ENCODE measurements at regions not wholly inside any gene's neighbourhood (a gene's known extent, or its start where the extent isn't known, plus 50 kb on each side); places are given as distances from the start of the nearest gene placed in this dataset.

DNA sequence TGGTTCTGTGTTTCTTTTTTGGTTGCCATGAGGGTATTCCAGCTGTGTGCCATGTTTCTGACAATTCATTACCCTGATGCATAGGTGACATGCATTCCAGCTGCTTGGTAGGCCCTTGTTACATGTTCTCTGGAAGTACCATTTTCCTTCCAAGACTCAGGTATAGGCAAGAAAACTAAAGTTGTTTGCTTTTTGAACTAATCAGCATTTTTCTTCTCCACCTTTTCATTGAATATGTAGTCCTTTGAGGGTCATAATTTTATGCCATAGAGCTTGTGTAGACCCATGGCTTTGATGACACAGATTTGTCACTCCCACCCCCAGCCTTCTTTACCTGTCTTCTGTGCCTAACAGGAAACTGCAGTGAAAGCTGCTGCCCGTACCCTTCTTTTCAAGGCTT is 339.2 kb downstream of the MED10 start:
- H3K9me3 ChIP-seq (ENCODE audit: low read depth, low read length) = no peaks in the 10 kb centered on the region
- no peaks in the 10 kb centered on the region for H4K20me1 ChIP-seq (ENCODE audit: insufficient read depth, low read length)
- H3K27ac ChIP-seq (ENCODE audit: low read depth, low read length) = no peak overlapping the region
- no peaks in the 10 kb centered on the region for H3K79me2 ChIP-seq (ENCODE audit: insufficient read depth, low read length)
- H3K27me3 ChIP-seq (ENCODE audit: insufficient read depth, low read length) = no peaks in the 10 kb centered on the region
- H3K4me1 ChIP-seq (ENCODE audit: insufficient read depth, low read length) = no peaks in the 10 kb centered on the region
- H2AFZ ChIP-seq (ENCODE audit: low read length) = no peak overlapping the region
- no peak for DNase-seq (ENCODE audit: insufficient read length, low spot score, missing footprints)
- no peak for TF ChIP-seq CTCF (IDR thresholded peaks at IDR 0.05; ENCODE audit: extremely low read depth, low read depth, low read length)
- no peak overlapping the region for H3K4me3 ChIP-seq (ENCODE audit: insufficient read depth, low read length)
- H3K4me2 ChIP-seq (ENCODE audit: insufficient read depth, low read length) = no peak overlapping the region
- no peaks in the 10 kb centered on the region for H3K36me3 ChIP-seq (ENCODE audit: insufficient read depth, low read length)

- no peak for TF ChIP-seq CTCF (IDR thresholded peaks at IDR 0.05; ENCODE audit: extremely low read depth, low read depth, low read length)
- Histone ChIP-seq H3K79me2 (ENCODE audit: insufficient read depth, low read length) (no peaks in the 10 kb centered on the region), H3K9me3 (ENCODE audit: low read depth, low read length) (no peaks in the 10 kb centered on the region), H3K27me3 (ENCODE audit: insufficient read depth, low read length) (no peaks in the 10 kb centered on the region), H3K27ac (ENCODE audit: low read depth, low read length) (no peak overlapping the region), H3K4me2 (ENCODE audit: insufficient read depth, low read length) (no peak overlapping the region), H3K36me3 (ENCODE audit: insufficient read depth, low read length) (no peaks in the 10 kb centered on the region), H3K4me3 (ENCODE audit: insufficient read depth, low read length) (no peak overlapping the region), H4K20me1 (ENCODE audit: insufficient read depth, low read length) (no peaks in the 10 kb centered on the region), H3K4me1 (ENCODE audit: insufficient read depth, low read length) (no peaks in the 10 kb centered on the region), H2AFZ (ENCODE audit: low read length) (no peak overlapping the region)
- DNase-seq (ENCODE audit: insufficient read length, low spot score, missing footprints) = no peak
Observed at GRCh38 chr5:6036006-6036405, 342.3 kb downstream of the MED10 start.

GRCh38 chr5:6029811-6030271 is 348.5 kb downstream of the MED10 start:
- Histone ChIP-seq H3K4me1 (ENCODE audit: insufficient read depth, low read length) (no peaks in the 10 kb centered on the region), H3K27ac (ENCODE audit: low read depth, low read length) (no peak overlapping the region), H3K9me3 (ENCODE audit: low read depth, low read length) (no peaks in the 10 kb centered on the region), H3K4me3 (ENCODE audit: insufficient read depth, low read length) (no peak overlapping the region), H3K27me3 (ENCODE audit: insufficient read depth, low read length) (no peaks in the 10 kb centered on the region), H3K79me2 (ENCODE audit: insufficient read depth, low read length) (no peaks in the 10 kb centered on the region), H2AFZ (ENCODE audit: low read length) (no peak overlapping the region), H3K36me3 (ENCODE audit: insufficient read depth, low read length) (no peaks in the 10 kb centered on the region), H4K20me1 (ENCODE audit: insufficient read depth, low read length) (no peaks in the 10 kb centered on the region), H3K4me2 (ENCODE audit: insufficient read depth, low read length) (no peak overlapping the region)
- no peak for DNase-seq (ENCODE audit: insufficient read length, low spot score, missing footprints)
- TF ChIP-seq CTCF (IDR thresholded peaks at IDR 0.05; ENCODE audit: extremely low read depth, low read depth, low read length) = no peak

- Histone ChIP-seq H4K20me1 (ENCODE audit: insufficient read depth, low read length) (no peaks in the 10 kb centered on the region), H3K9me3 (ENCODE audit: low read depth, low read length) (no peaks in the 10 kb centered on the region), H3K4me1 (ENCODE audit: insufficient read depth, low read length) (no peaks in the 10 kb centered on the region), H3K79me2 (ENCODE audit: insufficient read depth, low read length) (no peaks in the 10 kb centered on the region), H3K36me3 (ENCODE audit: insufficient read depth, low read length) (no peaks in the 10 kb centered on the region), H2AFZ (ENCODE audit: low read length) (no peak overlapping the region), H3K27me3 (ENCODE audit: insufficient read depth, low read length) (no peaks in the 10 kb centered on the region), H3K4me2 (ENCODE audit: insufficient read depth, low read length) (no peak overlapping the region), H3K27ac (ENCODE audit: low read depth, low read length) (no peak overlapping the region), H3K4me3 (ENCODE audit: insufficient read depth, low read length) (no peak overlapping the region)
- peak; percentile 66 for DNase-seq (ENCODE audit: insufficient read length, low spot score, missing footprints)
- no peak for TF ChIP-seq CTCF (IDR thresholded peaks at IDR 0.05; ENCODE audit: extremely low read depth, low read depth, low read length)
Observed at GRCh38 chr5:6026766-6027406, 351.5 kb downstream of the MED10 start.
